AG10803 (cell line): ENCODE measurements at regions not wholly inside any gene's neighbourhood (a gene's known extent, or its start where the extent isn't known, plus 50 kb on each side); places are given as distances from the start of the nearest gene placed in this dataset.

Experiments used
- DNase-seq: peaks from one replicate; pipeline ENCODE4 v3.0.0; 2010; ENCODE audit warnings: low read depth
- H3K4me3 ChIP-seq: 2 replicates; pipeline ENCODE4 v1.5.1; 2011; ENCODE audit warnings: mild to moderate bottlenecking, low read length, control low read depth
- CTCF ChIP-seq: conservative IDR thresholded peaks from 2 replicates; pipeline ENCODE4 v1.5.1; 2011; ENCODE audit warnings: mild to moderate bottlenecking, low read length, control low read depth, inconsistent platforms

GRCh38 chr5:116865651-116866050 lies 291.0 kb upstream of the SEMA6A start:
- DNase-seq, result no peak
- no peak overlapping the region for H3K4me3 ChIP-seq
- no peak for TF ChIP-seq CTCF

DNA sequence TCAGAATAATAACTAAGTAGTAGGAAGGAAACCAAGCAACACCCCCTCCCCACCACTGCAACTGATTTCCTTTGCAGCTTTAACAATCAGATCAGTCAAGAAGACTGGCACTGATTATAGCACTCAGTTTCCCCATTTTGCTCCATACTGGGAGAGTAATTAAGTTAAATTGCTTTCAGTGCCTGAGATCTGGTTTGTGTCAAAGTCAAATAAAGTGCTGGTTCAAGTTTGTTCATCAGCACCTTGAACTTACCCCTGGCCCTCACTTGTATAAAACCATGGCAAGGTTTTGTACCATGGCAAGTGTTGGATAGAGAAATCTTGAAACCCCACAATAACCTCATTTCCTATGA lies 290.2 kb upstream of the SEMA6A start:
- no peak for DNase-seq
- TF ChIP-seq CTCF, result no peak
- H3K4me3 ChIP-seq, result no peak overlapping the region

DNA sequence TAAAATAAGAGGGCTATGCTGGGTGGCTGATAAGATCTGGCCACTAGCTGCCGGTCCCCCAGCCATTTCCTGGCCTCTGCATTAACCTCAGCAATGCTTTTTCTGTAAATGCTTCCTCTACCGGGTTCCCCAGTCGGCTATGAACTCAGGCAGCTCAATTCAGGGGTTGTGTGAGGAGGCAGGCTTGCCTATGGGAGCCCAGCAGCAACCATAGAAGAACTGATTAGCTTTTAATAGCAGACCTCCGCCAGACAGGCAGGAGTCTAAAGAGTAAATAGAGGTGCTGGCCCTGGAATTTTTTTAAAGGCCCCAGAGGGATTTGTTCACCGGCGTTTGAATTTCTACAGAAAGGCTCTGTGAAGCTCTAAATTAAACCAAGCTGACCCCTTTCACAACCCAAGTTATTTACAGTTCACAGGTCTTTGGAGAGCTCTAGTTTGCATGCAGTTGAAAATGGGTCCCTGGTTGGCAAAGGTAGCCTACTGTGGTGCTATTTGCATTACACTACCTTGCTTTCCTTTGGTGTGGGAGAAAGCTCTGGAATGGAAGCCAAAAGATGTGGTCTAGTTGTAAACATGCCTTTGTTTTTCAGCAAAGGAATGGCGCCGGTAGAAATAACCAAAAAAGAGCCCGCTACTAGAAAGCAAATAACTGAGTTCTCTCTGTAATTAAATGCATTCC lies 289.7 kb upstream of the SEMA6A start:
- no peak for TF ChIP-seq CTCF
- DNase-seq, result no peak
- H3K4me3 ChIP-seq, result no peak overlapping the region

DNA sequence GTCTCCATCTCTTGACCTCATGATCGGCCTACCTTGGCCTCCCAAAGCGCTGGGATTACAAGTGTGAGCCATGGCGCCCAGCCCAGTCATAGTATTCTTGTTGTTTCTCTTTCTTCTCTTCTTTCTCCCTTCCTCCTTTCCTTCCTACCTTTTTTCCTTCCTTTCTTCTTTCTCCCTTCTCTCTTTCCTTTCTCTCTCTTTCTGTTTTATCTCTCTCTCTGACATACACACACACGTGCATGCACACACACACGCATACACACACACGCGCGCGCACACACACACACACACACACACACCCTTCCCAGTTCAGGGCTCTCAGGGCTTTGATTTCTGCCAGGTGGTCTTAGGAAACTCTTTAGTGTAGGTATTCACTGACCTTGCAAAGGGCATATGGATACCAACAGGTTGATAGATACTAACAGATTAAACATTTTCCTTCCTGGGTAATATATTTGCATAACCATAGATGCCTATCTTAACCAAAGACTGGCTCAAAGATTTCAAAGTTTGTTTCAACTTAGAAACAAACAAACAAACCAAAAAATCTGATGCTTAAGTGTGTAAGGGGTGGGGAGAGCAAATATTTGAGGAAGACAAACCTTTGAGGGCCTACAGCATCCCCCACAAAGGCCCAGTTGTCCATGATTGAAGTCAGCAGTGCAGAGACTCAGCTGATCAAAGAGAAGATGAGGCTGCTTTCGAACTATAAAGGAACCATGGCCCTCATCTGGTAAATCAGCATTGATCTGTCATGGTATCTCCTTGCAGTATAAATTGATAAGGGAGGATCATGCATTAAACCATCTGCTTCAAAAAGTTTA lies 288.2 kb upstream of the SEMA6A start:
- DNase-seq, result no peak
- H3K4me3 ChIP-seq, result no peak overlapping the region
- TF ChIP-seq CTCF, result no peak

DNA sequence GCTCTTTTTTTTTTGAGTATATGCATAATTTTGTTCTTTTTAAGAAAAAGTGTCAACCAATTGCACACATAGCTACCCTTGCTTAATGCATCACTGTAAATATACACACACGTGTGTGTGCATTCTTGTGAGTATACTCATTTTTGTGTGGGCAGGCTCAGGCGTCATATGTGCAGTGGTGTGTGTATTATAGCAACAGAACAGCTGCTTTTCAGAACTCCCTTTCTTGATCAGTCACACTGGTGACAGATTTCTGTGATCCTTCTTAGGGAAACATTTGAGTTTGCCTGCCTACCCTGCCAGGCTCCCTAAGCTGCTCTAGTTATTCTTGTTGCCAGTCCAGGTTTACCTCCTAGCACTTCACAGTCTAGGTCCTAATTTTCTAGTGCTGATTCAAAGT lies 287.0 kb upstream of the SEMA6A start:
- TF ChIP-seq CTCF, result no peak
- DNase-seq, result no peak
- H3K4me3 ChIP-seq, result no peak overlapping the region

GRCh38 chr5:116861097-116861496 lies 286.5 kb upstream of the SEMA6A start:
- no peak for TF ChIP-seq CTCF
- DNase-seq, result no peak
- no peak overlapping the region for H3K4me3 ChIP-seq

DNA sequence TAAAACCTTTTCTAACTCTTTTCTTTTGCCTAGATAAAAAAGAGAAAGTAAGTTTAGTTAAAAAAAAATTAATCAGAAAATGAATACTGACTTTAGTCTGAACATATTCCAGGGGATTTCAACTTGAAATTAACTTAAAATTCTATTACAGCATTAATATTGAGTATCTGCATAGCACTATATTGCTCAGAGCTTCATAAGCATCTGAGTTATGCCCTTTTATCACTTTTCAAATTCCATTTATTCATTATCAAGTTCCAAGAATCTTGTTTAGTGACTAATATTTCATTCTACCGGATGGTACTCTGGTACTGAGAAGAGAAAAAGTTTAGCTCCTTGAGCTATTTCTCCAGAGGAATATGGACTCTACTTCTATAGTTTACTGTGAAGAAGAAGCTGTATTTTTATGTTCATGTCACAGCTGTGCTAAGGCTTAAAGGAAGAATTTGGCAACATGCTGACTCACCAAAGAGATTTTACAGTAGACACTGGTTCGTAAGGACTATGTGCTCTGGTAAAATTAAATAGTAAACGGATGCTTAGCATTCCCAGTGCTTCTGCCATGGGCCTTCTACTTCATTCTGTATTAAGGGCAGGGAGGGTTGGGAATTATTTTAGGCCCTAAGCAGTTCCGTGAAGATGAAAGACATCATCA lies 285.2 kb upstream of the SEMA6A start:
- no peak for DNase-seq
- no peak for TF ChIP-seq CTCF
- no peak overlapping the region for H3K4me3 ChIP-seq
